ENCODE measurements at regions not wholly inside any gene's neighbourhood (a gene's known extent, or its start where the extent isn't known, plus 50 kb on each side); places are given as distances from the start of the nearest gene placed in this dataset.

DNA sequence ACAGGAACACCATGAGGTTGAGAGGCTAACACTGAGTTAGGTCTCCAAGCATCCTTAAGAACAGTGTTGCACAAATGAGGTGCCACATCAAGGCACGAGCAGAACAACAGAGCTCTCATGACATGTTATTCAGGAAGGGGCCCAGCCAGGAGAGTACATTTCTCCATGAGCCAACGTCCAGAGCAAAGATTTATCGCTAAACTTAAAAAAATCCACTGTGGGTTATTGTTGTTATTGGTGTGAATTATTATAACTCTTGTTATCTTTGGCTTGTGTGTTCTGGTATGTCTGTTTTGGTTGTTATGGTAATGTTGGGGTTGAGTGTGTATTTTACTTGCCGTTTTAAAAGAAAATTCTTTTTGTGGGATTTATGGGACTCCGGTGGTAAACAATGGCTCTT, 68.9 kb upstream of the MSI2 start:
- WGBS, 4 donors = 65 to 77% (median 74%) methylated on average over 5 of the region's 5 CpGs
- intact Hi-C loops (cut with DNase I) = no loop called here
- Histone ChIP-seq H3K36me3 (replicated peaks in 1 of 2) (no peaks in the 10 kb centered on the region), H3K9me3 (replicated peaks in 1 of 3) (no peaks in the 10 kb centered on the region), H3K4me3 (no peak overlapping the region), H3K4me1 (replicated peaks in 1 of 2) (no peaks in the 10 kb centered on the region), H3K27me3 (no peaks in the 10 kb centered on the region), H3K27ac (no peak overlapping the region)
- TF ChIP-seq POLR2A (IDR thresholded peaks at IDR 0.05) = no peak
- TF ChIP-seq, protein P1, sequence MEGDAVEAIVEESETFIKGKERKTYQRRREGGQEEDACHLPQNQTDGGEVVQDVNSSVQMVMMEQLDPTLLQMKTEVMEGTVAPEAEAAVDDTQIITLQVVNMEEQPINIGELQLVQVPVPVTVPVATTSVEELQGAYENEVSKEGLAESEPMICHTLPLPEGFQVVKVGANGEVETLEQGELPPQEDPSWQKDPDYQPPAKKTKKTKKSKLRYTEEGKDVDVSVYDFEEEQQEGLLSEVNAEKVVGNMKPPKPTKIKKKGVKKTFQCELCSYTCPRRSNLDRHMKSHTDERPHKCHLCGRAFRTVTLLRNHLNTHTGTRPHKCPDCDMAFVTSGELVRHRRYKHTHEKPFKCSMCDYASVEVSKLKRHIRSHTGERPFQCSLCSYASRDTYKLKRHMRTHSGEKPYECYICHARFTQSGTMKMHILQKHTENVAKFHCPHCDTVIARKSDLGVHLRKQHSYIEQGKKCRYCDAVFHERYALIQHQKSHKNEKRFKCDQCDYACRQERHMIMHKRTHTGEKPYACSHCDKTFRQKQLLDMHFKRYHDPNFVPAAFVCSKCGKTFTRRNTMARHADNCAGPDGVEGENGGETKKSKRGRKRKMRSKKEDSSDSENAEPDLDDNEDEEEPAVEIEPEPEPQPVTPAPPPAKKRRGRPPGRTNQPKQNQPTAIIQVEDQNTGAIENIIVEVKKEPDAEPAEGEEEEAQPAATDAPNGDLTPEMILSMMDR (IDR thresholded peaks at IDR 0.05) = no peak
- DNase-seq = no peak

DNA sequence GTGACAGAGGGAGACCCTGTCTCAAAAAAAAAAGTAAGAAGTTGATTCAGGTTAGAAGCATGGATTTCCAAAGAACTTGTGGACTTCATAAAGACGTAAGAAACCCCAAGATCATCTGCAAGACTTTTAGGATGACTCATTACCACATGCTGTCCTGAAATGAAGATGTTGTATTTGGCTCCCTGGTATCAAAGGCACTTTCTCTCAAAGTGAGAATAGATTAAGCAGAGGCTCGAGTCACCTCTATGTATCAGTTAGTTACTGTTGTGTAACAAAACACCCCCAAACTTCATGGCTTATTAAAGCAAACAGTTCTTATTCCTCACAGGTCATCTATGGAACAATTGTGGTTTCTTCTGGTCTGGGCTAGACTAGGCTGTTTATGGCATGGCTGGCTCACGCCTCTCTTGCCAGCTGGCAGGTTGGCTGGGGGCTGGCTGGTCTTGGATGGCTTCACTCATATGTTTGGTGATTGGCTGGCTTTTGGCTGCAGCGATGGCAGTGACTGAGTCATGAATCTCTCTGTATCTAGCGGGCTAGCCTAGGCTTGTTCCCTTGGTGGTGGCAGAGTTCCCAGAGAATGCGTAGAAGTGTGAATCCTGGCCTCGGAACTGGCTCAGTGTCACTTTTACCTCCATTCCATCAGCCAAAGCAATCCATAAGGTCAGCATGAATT, 60.4 kb upstream of the MSI2 start:
- intact Hi-C loops (cut with DNase I) = no loop called here
- WGBS, 4 donors = 68 to 87% (median 79%) methylated on average over 5 to 7 of the region's 7 CpGs
- DNase-seq = peak in 5 of 7 donors; percentile 19 to 45 (median 32)

DNA sequence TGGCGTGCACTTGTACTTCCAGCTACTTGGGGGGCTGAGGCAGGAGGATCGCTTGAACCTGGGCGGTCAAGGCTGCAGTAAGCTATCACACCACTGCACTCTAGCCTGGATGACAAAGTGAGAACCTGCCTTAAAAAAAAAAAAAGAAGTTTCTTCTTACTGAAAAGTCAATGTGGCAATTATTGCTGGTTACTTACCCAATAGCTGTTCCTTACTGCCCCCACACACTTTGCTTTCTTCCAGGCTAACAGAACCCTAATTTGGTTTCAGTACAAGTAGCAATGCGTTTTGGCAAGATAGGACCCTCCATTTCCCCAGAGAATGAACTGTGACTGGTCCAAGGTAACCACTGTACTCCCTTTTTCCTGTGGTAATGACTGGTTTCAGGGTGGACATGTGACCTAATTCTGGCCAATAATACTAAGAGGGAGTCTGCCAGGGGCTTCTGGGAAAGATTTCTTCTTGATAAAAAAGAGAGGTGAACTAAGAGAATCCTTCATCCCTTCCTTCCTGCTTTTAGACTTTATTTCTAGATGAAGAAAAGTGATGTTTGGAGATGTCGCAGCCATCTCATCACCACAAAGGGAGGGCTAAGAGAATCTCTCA, 58.8 kb upstream of the MSI2 start:
- H3K27ac ChIP-seq = no peak overlapping the region
- no peaks in the 10 kb centered on the region for H3K36me3 ChIP-seq (replicated peaks in 1 of 2)
- no peaks in the 10 kb centered on the region for H3K27me3 ChIP-seq
- 93 to 98% (median 95%) methylated on average over 5 of the region's 5 CpGs for WGBS, 4 donors
- H3K4me3 ChIP-seq = no peak overlapping the region
- DNase-seq = no peak
- H3K4me1 ChIP-seq (replicated peaks in 1 of 2) = no peaks in the 10 kb centered on the region
- no peaks in the 10 kb centered on the region for H3K9me3 ChIP-seq (replicated peaks in 1 of 3)
- no peak for TF ChIP-seq POLR2A (IDR thresholded peaks at IDR 0.05)
- TF ChIP-seq, protein P1 (IDR thresholded peaks at IDR 0.05) = no peak
- intact Hi-C loops (cut with DNase I) = no loop called here

More for the DNA sequence above, 60.4 kb upstream of the MSI2 start:
- Histone ChIP-seq H3K4me1 (replicated peaks in 1 of 2) (no peaks in the 10 kb centered on the region), H3K27ac (no peak overlapping the region), H3K4me3 (no peak overlapping the region), H3K36me3 (replicated peaks in 1 of 2) (no peaks in the 10 kb centered on the region), H3K9me3 (replicated peaks in 1 of 3) (no peaks in the 10 kb centered on the region), H3K27me3 (no peaks in the 10 kb centered on the region)
- TF ChIP-seq POLR2A (IDR thresholded peaks at IDR 0.05) = no peak
- TF ChIP-seq, protein P1 (IDR thresholded peaks at IDR 0.05) = no peak

DNA sequence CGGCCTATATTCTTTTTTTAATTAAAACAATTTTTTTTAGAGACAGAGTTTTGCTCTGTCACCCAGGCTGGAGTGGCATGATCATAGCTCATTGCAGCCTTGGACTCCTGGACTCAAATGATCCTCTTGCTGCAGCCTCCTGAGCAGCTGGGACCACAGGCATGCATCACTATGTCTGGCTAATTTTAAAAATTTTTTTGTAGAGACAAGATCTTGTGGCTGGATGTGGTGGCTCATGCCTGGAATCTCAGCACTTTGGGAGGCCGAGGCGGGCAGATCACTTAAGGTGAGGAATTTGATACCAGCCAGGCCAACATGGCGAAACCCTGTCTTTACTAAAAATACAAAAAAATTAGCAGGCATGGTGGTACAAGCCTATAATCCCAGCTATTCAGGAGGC, 54.8 kb upstream of the MSI2 start:
- DNase-seq = no peak
- Histone ChIP-seq H3K36me3 (replicated peaks in 1 of 2) (no peaks in the 10 kb centered on the region), H3K9me3 (replicated peaks in 1 of 3) (no peaks in the 10 kb centered on the region), H3K27me3 (no peaks in the 10 kb centered on the region), H3K4me3 (no peak overlapping the region), H3K4me1 (replicated peaks in 1 of 2) (no peaks in the 10 kb centered on the region), H3K27ac (no peak overlapping the region)
- TF ChIP-seq POLR2A (IDR thresholded peaks at IDR 0.05) = no peak
- TF ChIP-seq, protein P1 (IDR thresholded peaks at IDR 0.05) = no peak
- 92 to 100% (median 97%) methylated on average over 4 of the region's 4 CpGs for WGBS, 4 donors
- intact Hi-C loops (cut with DNase I) = no loop called here
